ENCODE measurements at regions not wholly inside any gene's neighbourhood (a gene's known extent, or its start where the extent isn't known, plus 50 kb on each side); places are given as distances from the start of the nearest gene placed in this dataset.

GRCh38 chr4:31955346-31955745 lies 1235.2 kb downstream of the PCDH7 start:
- Histone ChIP-seq H3K9me3 (no peaks in the 10 kb centered on the region), H3K27ac (no peak overlapping the region), H3K4me3 (no peak overlapping the region), H3K27me3 (no peaks in the 10 kb centered on the region), H3K36me3 (ENCODE audit: low read depth, missing control alignments) (no peaks in the 10 kb centered on the region), H3K4me1 (no peaks in the 10 kb centered on the region)
- 93 to 96% methylated on average over 2 of the region's 2 CpGs for WGBS, 2 donors
- intact Hi-C loops (cut with DNase I; ENCODE audit: low total_unique reads), result no loop called here
- TF ChIP-seq POLR2A (IDR thresholded peaks at IDR 0.05) (no peak), CTCF (IDR thresholded peaks at IDR 0.05) (no peak)
- DNase-seq, result no peak

- intact Hi-C loops (cut with DNase I; ENCODE audit: low total_unique reads), result no loop called here
- Histone ChIP-seq H3K36me3 (ENCODE audit: low read depth, missing control alignments) (no peaks in the 10 kb centered on the region), H3K27ac (no peak overlapping the region), H3K4me1 (no peaks in the 10 kb centered on the region), H3K9me3 (no peaks in the 10 kb centered on the region), H3K4me3 (no peak overlapping the region), H3K27me3 (no peaks in the 10 kb centered on the region)
- no peak for TF ChIP-seq POLR2A (IDR thresholded peaks at IDR 0.05)
- no peak for TF ChIP-seq CTCF (IDR thresholded peaks at IDR 0.05)
- DNase-seq, result no peak
Observed at GRCh38 chr4:31959972-31960371, 1239.8 kb downstream of the PCDH7 start.

- Histone ChIP-seq H3K36me3 (ENCODE audit: low read depth, missing control alignments) (no peaks in the 10 kb centered on the region), H3K27ac (no peak overlapping the region), H3K4me1 (no peaks in the 10 kb centered on the region), H3K9me3 (no peaks in the 10 kb centered on the region), H3K27me3 (no peaks in the 10 kb centered on the region), H3K4me3 (no peak overlapping the region)
- 64 to 82% methylated on average over 3 of the region's 3 CpGs for WGBS, 2 donors
- intact Hi-C loops (cut with DNase I; ENCODE audit: low total_unique reads), result no loop called here
- DNase-seq, result no peak
- no peak for TF ChIP-seq CTCF (IDR thresholded peaks at IDR 0.05)
- no peak for TF ChIP-seq POLR2A (IDR thresholded peaks at IDR 0.05)
Observed at GRCh38 chr4:31964685-31965084, 1244.5 kb downstream of the PCDH7 start.

- intact Hi-C loops (cut with DNase I; ENCODE audit: low total_unique reads), result no loop called here
- WGBS, 2 donors, result 75 to 77% methylated on average over 2 of the region's 2 CpGs
Observed at GRCh38 chr4:31968842-31969241, 1248.7 kb downstream of the PCDH7 start.

More at GRCh38 chr4:31968842-31969241, 1248.7 kb downstream of the PCDH7 start:
- Histone ChIP-seq H3K27ac (no peak overlapping the region), H3K9me3 (no peaks in the 10 kb centered on the region), H3K36me3 (ENCODE audit: low read depth, missing control alignments) (no peaks in the 10 kb centered on the region), H3K4me1 (no peaks in the 10 kb centered on the region), H3K4me3 (no peak overlapping the region), H3K27me3 (no peaks in the 10 kb centered on the region)
- TF ChIP-seq POLR2A (IDR thresholded peaks at IDR 0.05) (no peak), CTCF (IDR thresholded peaks at IDR 0.05) (no peak)
- no peak for DNase-seq
